Retinal pigment epithelial cell (primary cell): ENCODE measurements at regions not wholly inside any gene's neighbourhood (a gene's known extent, or its start where the extent isn't known, plus 50 kb on each side); places are given as distances from the start of the nearest gene placed in this dataset.
"Not testable (repeated sequence)": the region's sequence is repeated elsewhere in the genome, so short reads cannot be mapped to it uniquely, and the experiment has no call there.

Experiments
- DNase-seq: peaks from one replicate; pipeline ENCODE4 v3.0.0-alpha.2; 2010; ENCODE audit warnings: low read depth
- H3K4me3 ChIP-seq: 2 replicates; pipeline ENCODE4 v1.5.1; 2011; ENCODE audit warnings: mild to moderate bottlenecking, low read length, control low read depth, moderate library complexity
- CTCF ChIP-seq: conservative IDR thresholded peaks from 2 replicates; pipeline ENCODE4 v1.5.1; 2011; ENCODE audit warnings: low read depth, low read length, control low read depth, inconsistent platforms

GRCh38 chr10:109735776-109736175, 187.5 kb downstream of the XPNPEP1 start:
- TF ChIP-seq CTCF, result no peak
- no peak overlapping the region for H3K4me3 ChIP-seq
- no peak for DNase-seq

- TF ChIP-seq CTCF, result no peak
- no peak overlapping the region for H3K4me3 ChIP-seq
- no peak for DNase-seq
Measured at GRCh38 chr10:109732254-109732965, 190.9 kb downstream of the XPNPEP1 start.

GRCh38 chr10:109729895-109730294, 193.4 kb downstream of the XPNPEP1 start:
- not testable (repeated sequence) for DNase-seq, H3K4me3 ChIP-seq

- no peak for DNase-seq
- TF ChIP-seq CTCF, result no peak
- H3K4me3 ChIP-seq, result no peak overlapping the region
Measured at GRCh38 chr10:109727436-109727835, 195.9 kb downstream of the XPNPEP1 start.

- TF ChIP-seq CTCF, result no peak
- no peak for DNase-seq
- no peak overlapping the region for H3K4me3 ChIP-seq
Measured at GRCh38 chr10:109726473-109726872, 196.8 kb downstream of the XPNPEP1 start.

- no peak for TF ChIP-seq CTCF
- DNase-seq, result no peak
- H3K4me3 ChIP-seq, result no peak overlapping the region
Measured at GRCh38 chr10:109723305-109723704, 200.0 kb downstream of the XPNPEP1 start.

GRCh38 chr10:109721453-109722064, 201.8 kb downstream of the XPNPEP1 start:
- no peak for TF ChIP-seq CTCF
- H3K4me3 ChIP-seq, result no peak overlapping the region
- DNase-seq, result no peak
